ENCODE measurements at regions not wholly inside any gene's neighbourhood (a gene's known extent, or its start where the extent isn't known, plus 50 kb on each side); places are given as distances from the start of the nearest gene placed in this dataset.

DNA sequence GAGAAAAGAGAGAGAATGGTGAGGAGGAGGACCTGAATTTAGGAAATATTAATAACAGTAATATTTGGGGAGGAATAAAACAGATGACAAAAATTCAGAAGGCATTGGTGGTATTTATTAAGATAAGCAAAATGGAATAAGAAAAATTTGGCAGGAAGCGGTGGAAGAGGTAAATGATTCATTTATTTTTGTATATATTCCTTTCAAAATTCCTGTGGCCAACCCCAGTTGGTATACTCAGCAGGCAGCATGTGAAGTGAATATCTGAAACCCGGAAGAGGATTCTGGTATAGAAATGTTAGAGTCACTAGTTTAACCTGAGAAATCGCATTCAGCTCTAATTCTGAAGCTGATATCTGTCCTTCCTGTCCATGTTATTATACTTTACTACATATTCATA is 792.0 kb downstream of the KCNJ2 start:
- TF ChIP-seq POLR2AphosphoS5 (IDR thresholded peaks at IDR 0.05; ENCODE audit: insufficient read depth, low read depth, low read length) (no peak), EZH2 (IDR thresholded peaks at IDR 0.05; ENCODE audit: borderline replicate concordance, low read depth, low read length, severe bottlenecking) (no peak)
- TF ChIP-seq, protein P1, sequence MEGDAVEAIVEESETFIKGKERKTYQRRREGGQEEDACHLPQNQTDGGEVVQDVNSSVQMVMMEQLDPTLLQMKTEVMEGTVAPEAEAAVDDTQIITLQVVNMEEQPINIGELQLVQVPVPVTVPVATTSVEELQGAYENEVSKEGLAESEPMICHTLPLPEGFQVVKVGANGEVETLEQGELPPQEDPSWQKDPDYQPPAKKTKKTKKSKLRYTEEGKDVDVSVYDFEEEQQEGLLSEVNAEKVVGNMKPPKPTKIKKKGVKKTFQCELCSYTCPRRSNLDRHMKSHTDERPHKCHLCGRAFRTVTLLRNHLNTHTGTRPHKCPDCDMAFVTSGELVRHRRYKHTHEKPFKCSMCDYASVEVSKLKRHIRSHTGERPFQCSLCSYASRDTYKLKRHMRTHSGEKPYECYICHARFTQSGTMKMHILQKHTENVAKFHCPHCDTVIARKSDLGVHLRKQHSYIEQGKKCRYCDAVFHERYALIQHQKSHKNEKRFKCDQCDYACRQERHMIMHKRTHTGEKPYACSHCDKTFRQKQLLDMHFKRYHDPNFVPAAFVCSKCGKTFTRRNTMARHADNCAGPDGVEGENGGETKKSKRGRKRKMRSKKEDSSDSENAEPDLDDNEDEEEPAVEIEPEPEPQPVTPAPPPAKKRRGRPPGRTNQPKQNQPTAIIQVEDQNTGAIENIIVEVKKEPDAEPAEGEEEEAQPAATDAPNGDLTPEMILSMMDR (IDR thresholded peaks at IDR 0.05; ENCODE audit: extremely low read depth in 1 of 2, insufficient read depth in 1 of 2, low read depth in 1 of 2, low read length in 2 of 2): no peak

All from endothelial cell of umbilical vein (primary cell).